Ovary (tissue), 3 donors: ENCODE measurements at regions not wholly inside any gene's neighbourhood (a gene's known extent, or its start where the extent isn't known, plus 50 kb on each side); places are given as distances from the start of the nearest gene placed in this dataset.
"Not testable (repeated sequence)": the region's sequence is repeated elsewhere in the genome, so short reads cannot be mapped to it uniquely, and the experiment has no call there.

Experiments
- EP300 ChIP-seq: sonication (generic); formaldehyde crosslinking; IDR thresholded peaks from one replicate; pipeline ENCODE4 v1.6.1; 2017; ENCODE audit warnings: antibody characterized with exemption
- POLR2A ChIP-seq: fragments of 450-650 bp; IDR thresholded peaks from one replicate; pipeline ENCODE4 v1.6.1; 2017; ENCODE audit warnings: antibody characterized with exemption, mild to moderate bottlenecking, moderate library complexity
- TF ChIP-seq, protein P1 (sequence below), 3 donors: fragments of 450-650 bp in 2 of 3; fragments of 200-600 bp in 1 of 3; IDR thresholded peaks; one replicate each; pipeline versions ENCODE4 v1.5.1 to v1.8.0; 2016 to 2022; ENCODE audit warnings: antibody characterized with exemption in 3 of 3, mild to moderate bottlenecking in 1 of 3
- donor health status: DM: no; HTN: no; CAD: no.

- not testable (repeated sequence) for TF ChIP-seq POLR2A, EP300
- TF ChIP-seq, protein P1, sequence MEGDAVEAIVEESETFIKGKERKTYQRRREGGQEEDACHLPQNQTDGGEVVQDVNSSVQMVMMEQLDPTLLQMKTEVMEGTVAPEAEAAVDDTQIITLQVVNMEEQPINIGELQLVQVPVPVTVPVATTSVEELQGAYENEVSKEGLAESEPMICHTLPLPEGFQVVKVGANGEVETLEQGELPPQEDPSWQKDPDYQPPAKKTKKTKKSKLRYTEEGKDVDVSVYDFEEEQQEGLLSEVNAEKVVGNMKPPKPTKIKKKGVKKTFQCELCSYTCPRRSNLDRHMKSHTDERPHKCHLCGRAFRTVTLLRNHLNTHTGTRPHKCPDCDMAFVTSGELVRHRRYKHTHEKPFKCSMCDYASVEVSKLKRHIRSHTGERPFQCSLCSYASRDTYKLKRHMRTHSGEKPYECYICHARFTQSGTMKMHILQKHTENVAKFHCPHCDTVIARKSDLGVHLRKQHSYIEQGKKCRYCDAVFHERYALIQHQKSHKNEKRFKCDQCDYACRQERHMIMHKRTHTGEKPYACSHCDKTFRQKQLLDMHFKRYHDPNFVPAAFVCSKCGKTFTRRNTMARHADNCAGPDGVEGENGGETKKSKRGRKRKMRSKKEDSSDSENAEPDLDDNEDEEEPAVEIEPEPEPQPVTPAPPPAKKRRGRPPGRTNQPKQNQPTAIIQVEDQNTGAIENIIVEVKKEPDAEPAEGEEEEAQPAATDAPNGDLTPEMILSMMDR (IDR thresholded peaks at IDR 0.05) = not testable (repeated sequence)
These were observed 68.1 kb downstream of the GOLGA6L6 start for GRCh38 chr15:20473465-20473864.
